GM23248 (cell line): ENCODE measurements at regions not wholly inside any gene's neighbourhood (a gene's known extent, or its start where the extent isn't known, plus 50 kb on each side); places are given as distances from the start of the nearest gene placed in this dataset.

Experiments
- EZH2 ChIP-seq: fragments of 200-600 bp; sonication (generic); IDR thresholded peaks from 2 replicates; pipeline ENCODE4 v1.6.1; 2018; ENCODE audit warnings: antibody characterized with exemption, mild to moderate bottlenecking; ENCODE audit not compliant: insufficient read depth, poor library complexity, severe bottlenecking
- EZH2phosphoT487 ChIP-seq: fragments of 200-600 bp; sonication (generic); IDR thresholded peaks from 2 replicates; pipeline ENCODE4 v1.6.1; 2018; ENCODE audit warnings: antibody characterized with exemption, moderate library complexity, mild to moderate bottlenecking, low read depth; ENCODE audit not compliant: insufficient read depth

DNA sequence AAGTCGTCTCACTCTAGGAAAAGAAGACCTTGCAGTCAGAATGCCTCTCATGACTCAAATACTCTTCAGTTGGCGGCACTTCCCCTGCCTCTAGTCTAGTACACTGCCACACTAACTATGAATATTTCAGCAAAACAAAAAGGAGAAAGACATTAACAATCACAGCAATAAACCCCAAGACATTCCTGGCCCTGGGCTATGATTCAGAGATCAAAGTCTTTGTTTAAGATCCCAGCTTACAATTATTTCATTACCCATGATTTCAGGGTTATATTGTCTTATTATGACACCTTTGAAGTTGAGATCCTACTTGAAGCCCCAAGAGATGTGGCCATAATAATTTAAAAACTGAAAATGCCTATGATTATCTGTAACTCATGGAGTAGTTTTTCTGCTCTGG, 597.5 kb downstream of the REEP3 start:
- TF ChIP-seq EZH2 (no peak), EZH2phosphoT487 (no peak)
